GM12878 (cell line): ENCODE measurements at regions not wholly inside any gene's neighbourhood (a gene's known extent, or its start where the extent isn't known, plus 50 kb on each side); places are given as distances from the start of the nearest gene placed in this dataset.

Experiments used
- ATAC-seq: fragments of 200-7000 bp; cut with Tn5 transposase; 3 replicates; pipeline ENCODE4 v1.9.1; 2020; ENCODE audit warnings: mild to moderate bottlenecking, moderate library complexity
- BruUV-seq: library from RNA; stranded (reverse); fragments of 400-500 nt; replicated peaks from 2 replicates; lab custom pipeline; 2021; lab: Mats Ljungman, UMichigan
- CTCF ChIA-PET: fragments of 300-600 bp; sonication (Branson Sonifier 250); formaldehyde crosslinking; extraction: SDS; loops from one replicate; lab custom pipeline; 2021; ENCODE audit warnings: inconsistent platforms; lab: Yijun Ruan, JAX
- POLR2A ChIA-PET: fragments of 350-600 bp; formaldehyde crosslinking; extraction: SDS; loops from one replicate; lab custom pipeline; 2021; ENCODE audit warnings: inconsistent platforms; lab: Charles Lee
- RAD21 ChIA-PET: fragments of 300-600 bp; sonication (Branson Sonifier 250); formaldehyde crosslinking; loops from one replicate; lab custom pipeline; 2023; ENCODE audit warnings: antibody characterized with exemption; ENCODE audit not compliant: unreplicated experiment; lab: Charles Lee
- SMC1A ChIA-PET: fragments of 300-600 bp; sonication (Branson Sonifier 250); formaldehyde crosslinking; loops from one replicate; lab custom pipeline; 2023; ENCODE audit not compliant: unreplicated experiment, uncharacterized antibody; lab: Charles Lee
- DNase-seq: peaks from one replicate; pipeline ENCODE4 v3.0.0-alpha.2; 2011; ENCODE audit warnings: low read depth, low spot score
- FAIRE-seq: peaks from 3 replicates; lab custom pipeline; 2011; peaks lifted over from hg19 to GRCh38; lab: Jason Lieb, UNC
- H2AFZ ChIP-seq: 2 replicates; pipeline ENCODE4 v1.6.0; 2011; ENCODE audit warnings: low read depth, low read length, control low read depth; ENCODE audit not compliant: control insufficient read depth
- H3K27ac ChIP-seq: 2 replicates; pipeline ENCODE4 v1.5.1; 2011; ENCODE audit warnings: control low read depth; ENCODE audit not compliant: control insufficient read depth, insufficient read depth
- H3K27me3 ChIP-seq, 2 experiments: replicated peaks in 1 of 2; 2 replicates each; pipeline versions ENCODE4 v1.6.0 to v1.6.1; 2011; ENCODE audit warnings: low read length in 1 of 2; ENCODE audit not compliant: control insufficient read depth in 2 of 2, insufficient read depth in 2 of 2
- H3K36me3 ChIP-seq, 2 experiments: 2 replicates each; pipeline ENCODE4 v1.5.1; 2011; ENCODE audit warnings: low read length in 1 of 2; ENCODE audit not compliant: control insufficient read depth in 2 of 2, insufficient read depth in 2 of 2
- H3K4me1 ChIP-seq: 2 replicates; pipeline ENCODE4 v1.6.1; 2011; ENCODE audit warnings: mild to moderate bottlenecking, low read length, moderate library complexity, mixed read lengths; ENCODE audit not compliant: control insufficient read depth, insufficient read depth
- H3K4me2 ChIP-seq: 2 replicates; pipeline ENCODE4 v1.6.0; 2011; ENCODE audit warnings: control low read depth; ENCODE audit not compliant: control insufficient read depth, insufficient read depth
- H3K4me3 ChIP-seq: fragments of 200-600 bp; sonication (generic); 2 replicates; pipeline ENCODE4 v1.5.1; 2016
- H3K79me2 ChIP-seq: 2 replicates; pipeline ENCODE4 v1.6.0; 2011; ENCODE audit warnings: low read length; ENCODE audit not compliant: control insufficient read depth, insufficient read depth
- H3K9ac ChIP-seq: 2 replicates; pipeline ENCODE4 v1.8.0; 2011; ENCODE audit warnings: low read length, control low read depth, mixed read lengths; ENCODE audit not compliant: control insufficient read depth, insufficient read depth
- H3K9me3 ChIP-seq: replicated peaks from 3 replicates; pipeline ENCODE4 v1.5.1; 2011; ENCODE audit warnings: mild to moderate bottlenecking, low read length; ENCODE audit not compliant: control insufficient read depth, insufficient read depth
- H4K20me1 ChIP-seq: 2 replicates; pipeline ENCODE4 v1.6.0; 2011; ENCODE audit not compliant: control insufficient read depth, insufficient read depth
- CREB1 ChIP-seq: IDR thresholded peaks from 2 replicates; pipeline ENCODE4 v1.6.1; 2012; ENCODE audit warnings: low read depth, mild to moderate bottlenecking, inconsistent platforms
- HCFC1 ChIP-seq: fragments of 150-350 bp; IDR thresholded peaks from 2 replicates; pipeline ENCODE4 v1.6.1; 2014; ENCODE audit warnings: low read length
- MEF2B ChIP-seq: fragments of 450-650 bp; IDR thresholded peaks from 2 replicates; pipeline ENCODE4 v1.6.1; 2018; ENCODE audit warnings: mild to moderate bottlenecking, moderate library complexity; ENCODE audit not compliant: partially characterized antibody, poor library complexity, severe bottlenecking
- MTA2 ChIP-seq: fragments of 450-650 bp; IDR thresholded peaks from 2 replicates; pipeline ENCODE4 v1.6.1; 2016; ENCODE audit warnings: low read depth, mild to moderate bottlenecking, moderate library complexity
- NRF1 ChIP-seq: conservative IDR thresholded peaks from 2 replicates; pipeline ENCODE4 v1.6.1; 2011; ENCODE audit warnings: mild to moderate bottlenecking, low read depth, low read length, improper control_type of control experiment
- PAX5 ChIP-seq: IDR thresholded peaks from 2 replicates; pipeline ENCODE4 v1.6.1; 2011; ENCODE audit warnings: low read depth, low read length, borderline replicate concordance
- SRF ChIP-seq, 2 experiments: IDR thresholded peaks; 2 replicates each; pipeline ENCODE4 v1.6.1; 2011; ENCODE audit warnings: low read depth in 2 of 2, low read length in 2 of 2, mild to moderate bottlenecking in 1 of 2, moderate library complexity in 1 of 2
- TCF7 ChIP-seq: IDR thresholded peaks from 2 replicates; pipeline ENCODE4 v1.6.1; 2014; ENCODE audit warnings: antibody characterized with exemption, borderline replicate concordance
- WRNIP1 ChIP-seq: IDR thresholded peaks from 2 replicates; pipeline ENCODE4 v1.6.1; 2011; ENCODE audit warnings: low read depth, low read length, improper control_type of control experiment, borderline replicate concordance
- WGBS: methylation state at CpG from one replicate; pipeline ENCODE4 v1.1.6; 2016; ENCODE audit warnings: low lambda C conversion rate; ENCODE audit not compliant: insufficient replicate concordance, insufficient coverage; ENCODE audit errors: missing lambda C conversion rate; 5-methylcytosine and 5-hydroxymethylcytosine counted together
- in situ Hi-C: fragments of 300-500 bp; cut with MboI; formaldehyde crosslinking; loops from 9 replicates; pipeline ENCODE4 v1.14.3; 2018; ENCODE audit warnings: mixed read lengths
- intact Hi-C: fragments of 100-400 bp; cut with micrococcal nuclease; formaldehyde crosslinking; loops from one replicate; pipeline ENCODE4 v1.14.2; 2022; ENCODE audit not compliant: unreplicated experiment
- TF ChIP-seq, protein P1 (sequence below): fragments of 450-650 bp; IDR thresholded peaks from 2 replicates; pipeline ENCODE4 v1.6.1; 2017; ENCODE audit warnings: antibody characterized with exemption, mild to moderate bottlenecking, moderate library complexity
- TF ChIP-seq, protein P2 (sequence below): IDR thresholded peaks from 2 replicates; pipeline ENCODE4 v1.6.1; 2012; ENCODE audit warnings: low read depth, low read length, improper control_type of control experiment

DNA sequence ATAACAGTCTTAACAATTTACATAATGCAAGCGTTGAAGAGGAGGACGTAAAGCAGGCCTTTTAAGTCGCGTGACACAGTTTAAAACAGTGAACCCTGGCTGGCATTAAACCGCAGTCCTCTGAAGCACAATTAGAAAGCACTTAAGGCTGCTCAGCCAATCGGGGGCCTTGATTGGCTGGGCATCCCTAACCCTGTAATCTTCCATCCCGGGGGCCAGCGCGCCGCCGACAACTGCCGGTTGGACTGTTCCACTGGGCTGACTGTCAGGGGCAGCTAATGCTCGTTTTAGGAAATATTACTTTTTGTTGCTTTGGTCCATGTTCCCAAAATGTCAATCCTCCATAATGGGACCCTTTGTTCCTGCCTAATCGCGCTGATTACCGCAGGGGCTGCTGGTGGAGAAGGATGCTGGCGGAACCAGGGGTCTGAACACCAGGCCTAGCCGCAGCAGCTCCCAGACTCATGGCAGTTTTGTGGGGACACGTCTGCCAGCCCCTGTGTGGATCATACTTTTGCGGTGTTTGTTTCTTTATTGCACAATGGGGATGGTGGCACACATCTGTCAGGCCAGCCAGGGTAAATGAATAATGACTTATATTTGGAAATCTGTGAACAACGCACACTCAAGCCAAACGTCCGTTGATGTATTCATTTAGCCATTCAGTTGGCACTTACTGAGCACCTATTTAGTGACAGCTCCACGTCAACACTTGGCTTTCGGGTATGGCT is 127.1 kb upstream of the SPACA7 start:
- Histone ChIP-seq H3K27me3 (no peaks in the 10 kb centered on the region), H3K79me2 (no peaks in the 10 kb centered on the region), H3K9ac (no peak overlapping the region), H3K4me2 (no peak overlapping the region), H4K20me1 (no peaks in the 10 kb centered on the region), H3K4me3 (no peak overlapping the region), H3K27ac (no peak overlapping the region), H3K9me3 (no peaks in the 10 kb centered on the region; the same call in 2 of the 3 replicates), H3K4me1 (no peaks in the 10 kb centered on the region), H2AFZ (no peak overlapping the region), H3K36me3 (no peaks in the 10 kb centered on the region)
- no peak for FAIRE-seq
- no peak for ATAC-seq
- BruUV-seq: no TSS peak
- no peak for DNase-seq
- intact Hi-C loops: no loop called here
- ChIA-PET CTCF (no interaction called here), SMC1A (no interaction called here), POLR2A (no interaction called here), RAD21 (no interaction called here)
- in situ Hi-C loops: no loop called here
- 61% methylated on average over 25 of the region's 25 CpGs for WGBS
- TF ChIP-seq TCF7 (no peak), HCFC1 (no peak), MTA2 (no peak), SRF (IDR thresholded peaks at IDR 0.05; ENCODE audit: low read depth in 2 of 2, low read length in 2 of 2) (no peak)

DNA sequence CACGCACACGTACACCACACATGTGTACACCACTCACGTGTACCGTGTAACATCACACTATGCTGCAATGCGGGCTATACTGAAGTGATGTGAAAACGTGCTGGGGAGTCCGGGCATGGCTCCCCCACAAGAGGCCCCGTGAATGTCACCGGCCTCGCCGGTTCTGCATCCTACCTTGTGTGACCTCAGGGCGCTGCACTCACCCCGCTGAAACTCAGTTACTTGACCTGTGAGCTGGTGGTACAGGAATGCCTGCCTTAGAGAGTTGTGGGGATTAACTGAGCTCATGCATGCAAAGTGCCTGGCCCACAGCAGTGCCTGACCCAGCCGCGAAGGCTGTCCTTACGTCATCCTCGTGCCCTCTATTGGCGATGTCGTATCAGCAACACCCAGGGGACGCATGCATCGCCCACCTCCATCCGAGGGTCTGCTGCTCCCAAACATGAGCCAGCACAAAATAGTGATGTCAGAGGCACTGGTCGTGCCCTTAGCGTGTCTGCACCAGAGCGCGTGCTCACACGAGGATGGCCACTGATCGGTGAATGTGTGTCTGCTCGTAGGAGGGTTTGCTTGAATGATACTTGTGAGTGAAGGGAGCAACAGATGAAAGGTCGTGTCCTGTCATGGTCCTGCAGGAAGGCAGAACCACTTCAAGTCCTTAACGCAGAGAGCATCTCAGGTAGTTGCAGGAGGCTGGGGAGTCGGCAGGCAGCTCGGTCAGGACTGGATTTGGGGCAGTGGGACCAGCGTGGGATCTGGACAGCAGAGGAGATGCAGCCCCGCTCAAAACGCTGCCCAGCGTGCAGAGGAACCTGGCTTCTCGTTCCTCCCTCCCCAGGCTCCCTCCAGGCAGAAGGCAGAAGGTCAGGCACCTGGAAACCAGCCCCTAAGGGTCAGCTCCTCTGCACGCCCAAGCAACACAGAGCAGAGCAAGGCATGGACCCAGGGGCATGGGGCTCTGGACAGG is 126.2 kb upstream of the SPACA7 start:
- Histone ChIP-seq H3K27ac (no peak overlapping the region), H3K36me3 (no peaks in the 10 kb centered on the region), H3K27me3 (no peaks in the 10 kb centered on the region), H3K4me2 (no peak overlapping the region), H2AFZ (no peak overlapping the region), H3K9me3 (no peaks in the 10 kb centered on the region; the same call in 2 of the 3 replicates), H4K20me1 (no peaks in the 10 kb centered on the region), H3K4me1 (no peaks in the 10 kb centered on the region), H3K9ac (no peak overlapping the region), H3K79me2 (no peaks in the 10 kb centered on the region), H3K4me3 (no peak overlapping the region)
- intact Hi-C loops: no loop called here
- BruUV-seq: no TSS peak
- ChIA-PET SMC1A (no interaction called here), POLR2A (no interaction called here), RAD21 (no interaction called here), CTCF (no interaction called here)
- 51% methylated on average over 39 of the region's 39 CpGs for WGBS
- in situ Hi-C loops: no loop called here
- DNase-seq: no peak
- no peak for FAIRE-seq
- ATAC-seq: no peak
- TF ChIP-seq, protein P1, sequence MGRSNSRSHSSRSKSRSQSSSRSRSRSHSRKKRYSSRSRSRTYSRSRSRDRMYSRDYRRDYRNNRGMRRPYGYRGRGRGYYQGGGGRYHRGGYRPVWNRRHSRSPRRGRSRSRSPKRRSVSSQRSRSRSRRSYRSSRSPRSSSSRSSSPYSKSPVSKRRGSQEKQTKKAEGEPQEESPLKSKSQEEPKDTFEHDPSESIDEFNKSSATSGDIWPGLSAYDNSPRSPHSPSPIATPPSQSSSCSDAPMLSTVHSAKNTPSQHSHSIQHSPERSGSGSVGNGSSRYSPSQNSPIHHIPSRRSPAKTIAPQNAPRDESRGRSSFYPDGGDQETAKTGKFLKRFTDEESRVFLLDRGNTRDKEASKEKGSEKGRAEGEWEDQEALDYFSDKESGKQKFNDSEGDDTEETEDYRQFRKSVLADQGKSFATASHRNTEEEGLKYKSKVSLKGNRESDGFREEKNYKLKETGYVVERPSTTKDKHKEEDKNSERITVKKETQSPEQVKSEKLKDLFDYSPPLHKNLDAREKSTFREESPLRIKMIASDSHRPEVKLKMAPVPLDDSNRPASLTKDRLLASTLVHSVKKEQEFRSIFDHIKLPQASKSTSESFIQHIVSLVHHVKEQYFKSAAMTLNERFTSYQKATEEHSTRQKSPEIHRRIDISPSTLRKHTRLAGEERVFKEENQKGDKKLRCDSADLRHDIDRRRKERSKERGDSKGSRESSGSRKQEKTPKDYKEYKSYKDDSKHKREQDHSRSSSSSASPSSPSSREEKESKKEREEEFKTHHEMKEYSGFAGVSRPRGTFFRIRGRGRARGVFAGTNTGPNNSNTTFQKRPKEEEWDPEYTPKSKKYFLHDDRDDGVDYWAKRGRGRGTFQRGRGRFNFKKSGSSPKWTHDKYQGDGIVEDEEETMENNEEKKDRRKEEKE: no peak
- TF ChIP-seq CREB1 (no peak), MEF2B (no peak), NRF1 (no peak), WRNIP1 (no peak), PAX5 (no peak)
- TF ChIP-seq, protein P2, sequence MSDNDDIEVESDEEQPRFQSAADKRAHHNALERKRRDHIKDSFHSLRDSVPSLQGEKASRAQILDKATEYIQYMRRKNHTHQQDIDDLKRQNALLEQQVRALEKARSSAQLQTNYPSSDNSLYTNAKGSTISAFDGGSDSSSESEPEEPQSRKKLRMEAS: no peak
